GM19328 (cell line): ENCODE measurements at regions not wholly inside any gene's neighbourhood (a gene's known extent, or its start where the extent isn't known, plus 50 kb on each side); places are given as distances from the start of the nearest gene placed in this dataset.

Source experiments
- ATAC-seq: cut with Tn5 transposase; IDR thresholded peaks from one replicate; pipeline ENCODE4 v1.9.1; 2021; ENCODE audit warnings: mild to moderate bottlenecking, moderate library complexity; ENCODE audit not compliant: unreplicated experiment

DNA sequence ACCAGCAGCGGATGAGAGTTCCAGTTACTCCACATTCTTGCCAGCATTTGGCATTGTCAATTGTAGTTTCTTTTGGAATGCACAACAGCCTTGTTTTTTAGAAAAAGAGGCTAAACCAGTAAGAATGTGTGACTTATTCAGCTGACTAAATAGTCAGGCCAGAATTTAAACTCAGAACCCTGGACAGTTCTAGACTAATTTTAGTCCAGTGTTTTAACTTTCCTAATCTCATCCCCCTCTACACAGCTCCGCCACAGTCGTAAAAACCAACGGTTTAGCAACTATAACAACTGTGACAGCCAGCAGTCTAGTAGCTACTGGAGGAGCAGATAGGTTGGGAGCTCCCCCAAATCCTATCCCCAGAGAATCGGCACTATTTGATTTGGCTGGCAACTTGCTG lies 103.7 kb downstream of the FOXD1 start:
- no peak for ATAC-seq

DNA sequence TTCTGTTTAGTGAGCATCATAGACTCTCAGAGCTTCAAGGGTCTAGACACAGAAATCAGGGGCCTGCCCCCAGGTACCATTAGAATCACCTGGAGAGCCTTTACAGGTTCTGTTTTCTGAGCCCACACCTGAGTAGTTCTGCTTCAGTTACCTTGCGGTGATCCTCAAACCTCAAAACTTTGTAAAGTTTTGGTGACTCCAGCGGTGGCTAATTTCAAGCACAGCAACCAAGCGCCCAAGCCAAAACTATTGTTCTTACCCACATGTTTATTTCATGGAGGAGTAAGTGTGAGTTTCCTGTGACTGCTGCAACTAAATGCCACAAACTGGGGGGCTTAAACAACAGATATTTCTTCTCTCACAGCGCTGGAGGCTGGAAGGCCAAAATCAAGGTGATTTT lies 108.9 kb downstream of the FOXD1 start:
- ATAC-seq, result no peak

DNA sequence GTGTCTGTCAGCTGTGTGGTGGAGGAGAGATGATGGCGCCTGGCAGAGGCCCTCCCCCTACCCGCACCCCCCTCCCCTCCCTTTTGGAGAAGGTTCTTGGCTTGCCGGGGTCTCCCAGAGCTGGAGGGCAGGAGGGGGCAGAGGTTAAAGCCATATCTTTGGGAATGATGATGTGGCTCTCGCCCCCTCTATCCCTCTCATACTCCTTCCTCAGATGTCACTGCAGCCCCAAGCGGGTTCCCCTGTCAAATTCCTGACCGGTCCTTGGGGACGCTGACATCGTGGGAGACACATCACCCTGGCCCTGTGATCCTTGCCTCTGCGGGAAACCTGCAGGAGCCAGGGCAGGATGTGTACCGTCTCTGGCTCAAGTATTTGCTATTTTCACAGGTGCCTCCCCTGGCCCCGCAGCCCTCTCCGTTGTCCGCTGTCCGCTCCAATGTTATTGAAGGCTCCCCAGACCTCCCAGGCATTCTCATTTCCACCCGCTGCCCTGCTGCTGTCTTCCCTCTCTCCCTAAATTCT lies 109.5 kb downstream of the FOXD1 start:
- ATAC-seq, result no peak

DNA sequence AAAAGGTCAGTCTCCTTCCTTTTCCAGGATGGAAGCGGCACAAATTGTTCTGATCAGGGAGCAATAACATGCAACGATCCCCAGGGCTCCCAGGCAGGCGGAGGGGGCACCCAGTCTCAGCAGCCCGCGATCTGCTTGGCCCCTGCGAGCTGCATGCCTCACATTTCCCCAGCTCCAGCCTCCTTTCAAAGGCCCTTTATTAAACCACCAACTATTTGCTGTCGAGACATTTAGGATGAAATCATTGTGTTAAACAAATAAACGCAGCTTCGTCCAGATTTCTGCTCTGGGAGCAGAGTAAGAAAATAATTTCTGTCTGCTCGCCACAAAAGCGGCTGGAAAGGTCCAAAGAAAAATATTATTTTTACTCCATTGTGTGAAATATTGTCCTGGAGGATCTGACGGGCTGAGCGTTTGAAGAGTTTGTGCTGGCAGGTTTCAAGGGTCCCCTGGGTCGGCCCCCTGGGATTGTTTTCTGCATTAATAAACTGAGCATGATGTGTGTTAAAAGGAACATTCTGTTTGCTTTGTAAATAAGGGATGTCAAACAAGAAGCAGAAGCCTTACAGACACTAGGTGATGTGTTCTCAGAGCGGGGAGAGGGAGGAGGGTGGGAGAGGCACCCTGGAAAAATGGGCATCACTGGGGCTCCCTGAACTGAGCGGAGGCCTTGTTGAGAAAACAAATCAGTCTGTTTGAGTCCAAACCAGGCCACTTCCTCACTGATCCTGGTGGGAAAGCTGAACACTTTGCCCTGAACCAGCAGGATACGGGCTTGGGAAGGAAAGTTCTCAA lies 110.1 kb downstream of the FOXD1 start:
- no peak for ATAC-seq

DNA sequence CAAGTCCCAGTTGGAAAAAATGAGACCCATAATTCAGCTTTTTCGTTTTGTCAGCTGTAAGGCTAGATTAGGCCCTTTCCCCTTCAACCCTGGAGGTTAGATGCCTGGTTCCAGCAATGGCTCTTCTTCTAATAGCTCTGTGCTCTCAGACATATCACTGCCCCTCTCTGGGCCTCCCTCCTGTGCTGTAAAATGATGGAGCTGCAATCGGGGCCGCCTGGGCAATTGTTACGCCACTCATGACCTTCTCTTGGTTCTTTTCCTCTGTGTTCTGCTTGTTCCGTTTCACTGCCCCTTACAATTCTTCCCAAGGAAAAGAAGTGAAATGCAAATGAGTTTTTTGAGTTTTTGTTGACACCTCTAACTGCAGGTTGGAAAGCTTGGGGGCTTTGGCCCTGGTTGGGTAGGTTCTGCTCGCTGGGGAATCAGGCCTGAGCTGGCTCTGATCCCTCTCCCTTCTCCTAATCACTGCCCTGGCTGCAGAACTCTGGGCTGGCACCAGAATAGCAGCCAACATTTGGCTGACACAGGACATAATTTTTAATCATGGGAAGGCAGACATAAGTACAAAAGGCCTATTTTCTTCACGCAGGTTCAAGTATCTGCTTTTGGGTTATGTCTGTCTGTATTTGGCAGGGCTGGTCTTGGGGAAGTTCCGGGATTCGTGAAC lies 110.9 kb downstream of the FOXD1 start:
- no peak for ATAC-seq

DNA sequence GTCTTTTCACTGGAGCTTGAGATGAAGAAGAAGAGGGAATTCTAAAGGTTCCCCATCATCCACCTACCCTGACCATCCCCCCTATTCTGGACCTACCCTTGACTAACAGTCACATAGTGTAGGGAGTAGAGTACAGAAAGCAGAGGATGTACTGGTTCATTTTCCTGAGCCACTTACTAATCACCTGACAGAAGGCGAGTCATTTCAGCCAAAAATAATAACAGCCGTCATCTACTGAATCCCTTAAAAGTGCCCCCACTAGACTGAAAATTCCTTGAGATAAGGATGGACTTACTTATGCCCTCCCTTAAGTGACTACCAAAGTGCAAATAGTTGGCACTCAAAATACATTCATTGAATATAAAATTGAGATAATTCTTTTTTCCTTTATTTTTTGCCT lies 112.2 kb downstream of the FOXD1 start:
- no peak for ATAC-seq

DNA sequence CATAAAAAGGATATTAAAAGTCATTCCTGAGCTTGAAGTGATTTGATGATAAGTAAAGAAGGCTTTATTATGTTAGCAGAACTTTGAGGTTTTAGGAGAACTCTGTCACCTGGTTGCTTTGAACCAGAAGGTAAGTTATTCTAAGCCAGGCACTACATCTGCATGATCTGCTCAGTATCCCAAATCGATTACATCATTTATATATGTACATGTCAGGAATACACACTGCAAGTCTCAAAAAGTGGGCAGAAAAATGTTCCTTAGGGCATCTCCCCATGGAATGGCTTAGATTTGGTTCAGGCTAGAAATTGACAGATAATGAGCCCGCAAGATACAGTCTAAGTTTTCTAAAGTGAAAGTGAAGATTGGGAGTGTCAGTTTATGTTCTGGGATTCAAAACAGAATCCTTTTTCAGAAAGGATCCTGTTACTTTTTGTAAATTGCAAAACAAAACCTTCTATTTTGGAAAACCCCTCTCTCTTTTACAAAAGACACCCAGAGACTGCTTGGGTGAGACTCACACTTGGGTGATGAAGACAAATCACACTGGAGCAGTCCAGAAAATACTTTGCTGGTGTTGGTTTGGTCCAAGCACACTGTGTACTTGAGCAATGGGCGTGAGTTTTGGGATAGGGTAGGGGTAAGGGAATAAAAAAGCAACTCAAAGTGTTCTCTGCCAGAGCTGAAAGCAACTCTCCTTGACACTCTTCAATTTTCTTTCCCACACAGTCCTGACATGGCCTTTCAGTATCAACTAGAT lies 114.5 kb downstream of the FOXD1 start:
- no peak for ATAC-seq

DNA sequence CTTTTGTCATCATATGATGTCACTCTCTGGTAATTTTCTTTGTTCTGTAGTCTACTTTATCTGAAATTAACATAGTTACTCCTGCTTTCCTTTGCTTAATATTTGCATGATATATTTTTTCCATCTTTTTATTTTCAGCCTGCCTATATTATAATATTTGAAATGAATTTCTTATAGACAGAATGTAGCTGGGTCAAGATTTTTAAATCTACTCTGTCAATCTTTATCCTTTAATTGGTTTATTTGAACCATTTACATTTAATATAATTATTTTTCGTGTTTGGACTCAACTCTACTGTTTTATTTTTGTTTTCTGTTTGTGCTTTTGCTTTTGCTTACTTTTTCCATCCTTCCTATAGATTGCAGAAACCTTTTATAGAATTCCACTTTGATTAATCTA lies 118.0 kb downstream of the FOXD1 start:
- no peak for ATAC-seq

DNA sequence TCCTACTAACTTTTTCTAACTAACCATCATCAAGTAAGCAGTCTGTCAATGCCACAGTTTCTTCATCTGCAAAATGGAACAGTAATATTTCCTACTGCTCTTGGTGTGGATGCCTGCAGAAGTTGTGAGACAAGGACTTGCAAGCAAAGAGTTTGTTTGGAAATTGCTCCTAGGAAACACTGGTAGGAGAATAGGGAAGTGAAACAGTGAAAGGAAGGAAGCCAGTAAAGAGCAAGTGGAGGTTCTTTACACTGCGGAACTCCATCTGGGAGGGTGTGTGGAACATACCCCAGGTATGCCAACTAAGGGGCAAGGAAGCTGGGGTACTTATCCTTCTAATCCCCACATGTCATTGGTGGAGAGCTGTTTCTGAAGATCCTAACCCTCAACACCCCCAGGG lies 119.9 kb downstream of the FOXD1 start:
- ATAC-seq, result no peak

DNA sequence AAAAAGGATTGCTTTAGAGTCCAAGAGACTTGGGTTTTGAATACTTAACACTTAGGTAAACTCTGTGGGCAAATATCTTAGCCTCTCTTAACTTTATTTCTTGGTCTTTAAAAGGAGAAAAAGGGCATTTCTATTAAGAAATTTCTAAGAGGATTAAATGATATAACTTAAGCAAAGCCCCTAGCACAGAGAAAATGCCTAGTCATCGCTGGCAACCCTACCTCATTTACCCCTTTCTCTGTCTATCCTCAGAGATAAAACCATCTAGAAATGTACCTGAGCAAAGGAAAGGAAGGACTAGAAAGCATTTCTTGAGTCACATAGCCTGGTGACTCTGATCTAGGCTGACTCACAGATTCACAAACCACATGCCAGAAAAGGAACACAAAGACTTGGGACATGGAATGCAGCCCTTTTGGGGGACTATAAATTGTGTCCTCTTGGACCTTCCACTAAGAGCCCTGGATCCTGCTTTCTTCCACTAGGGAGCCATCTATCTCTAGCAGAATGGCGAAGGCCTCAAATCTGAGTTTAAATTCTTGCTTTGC lies 120.6 kb downstream of the FOXD1 start:
- ATAC-seq, result no peak

DNA sequence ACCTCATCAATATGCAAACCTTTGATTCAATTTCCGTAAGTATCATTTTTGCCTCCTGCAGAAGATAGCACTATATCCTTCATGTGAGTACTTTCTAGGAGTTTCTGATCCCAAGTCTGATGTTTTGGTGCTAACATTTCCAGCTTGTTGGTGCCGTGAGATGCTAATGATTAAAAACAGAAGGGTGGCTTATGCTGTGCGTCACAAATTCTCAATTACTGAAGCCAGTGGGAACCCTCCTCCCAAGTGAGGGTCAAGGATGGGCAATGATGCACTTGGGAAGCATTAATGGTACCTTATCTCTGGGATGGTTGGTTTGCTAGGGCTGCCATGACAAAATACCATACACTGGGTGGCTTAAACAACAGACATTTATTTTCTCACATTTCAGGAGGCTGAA lies 123.0 kb downstream of the FOXD1 start:
- no peak for ATAC-seq

DNA sequence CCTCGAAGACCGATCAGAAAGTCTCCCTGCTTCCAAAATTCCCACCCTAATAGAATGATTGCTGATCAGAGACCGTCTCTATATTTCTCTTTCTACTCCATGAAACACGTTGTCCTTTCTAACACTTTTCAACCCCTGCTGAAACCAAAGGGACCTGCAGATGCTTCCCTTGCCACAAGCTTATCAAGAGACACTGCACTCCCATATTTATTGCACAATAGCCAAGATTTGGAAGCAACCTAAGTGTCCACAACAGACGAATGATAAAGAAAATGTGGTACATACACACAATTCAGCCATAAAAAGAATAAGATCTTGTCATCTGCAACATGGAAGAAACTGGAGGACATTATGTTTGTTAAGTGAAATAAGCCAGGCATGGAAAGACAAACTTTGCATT lies 125.1 kb downstream of the FOXD1 start:
- no peak for ATAC-seq

DNA sequence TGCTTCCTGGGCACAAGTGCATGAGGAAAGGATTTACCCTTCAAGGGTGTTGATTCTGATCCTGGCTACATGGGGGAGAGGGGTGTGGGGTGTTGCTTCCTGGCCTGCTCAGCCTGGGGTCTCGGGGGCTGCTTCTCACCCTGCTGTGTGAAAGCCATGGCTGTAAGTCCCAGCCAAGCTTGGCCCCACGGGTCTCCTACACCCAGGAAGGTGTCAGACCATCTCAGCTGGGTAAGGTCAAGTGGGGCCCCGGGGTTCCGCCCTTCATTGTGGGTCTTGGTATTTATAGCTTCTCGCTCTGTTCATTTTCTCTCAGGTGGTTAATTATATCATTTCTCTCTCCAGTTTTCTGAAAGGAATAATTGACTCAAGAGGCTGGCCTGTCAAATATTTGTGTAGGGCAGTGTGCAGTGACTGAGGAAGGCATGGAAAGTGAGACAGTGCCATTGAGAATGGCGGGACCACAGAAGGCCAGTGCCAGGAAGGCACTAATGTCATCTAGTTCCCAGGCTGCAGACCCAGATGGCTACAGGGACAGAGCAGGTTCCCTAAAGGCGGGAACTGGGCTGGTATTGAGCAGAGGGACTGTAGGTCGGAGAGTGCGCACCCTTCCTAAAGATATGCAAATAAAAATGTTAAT lies 126.0 kb downstream of the FOXD1 start:
- ATAC-seq, result no peak

DNA sequence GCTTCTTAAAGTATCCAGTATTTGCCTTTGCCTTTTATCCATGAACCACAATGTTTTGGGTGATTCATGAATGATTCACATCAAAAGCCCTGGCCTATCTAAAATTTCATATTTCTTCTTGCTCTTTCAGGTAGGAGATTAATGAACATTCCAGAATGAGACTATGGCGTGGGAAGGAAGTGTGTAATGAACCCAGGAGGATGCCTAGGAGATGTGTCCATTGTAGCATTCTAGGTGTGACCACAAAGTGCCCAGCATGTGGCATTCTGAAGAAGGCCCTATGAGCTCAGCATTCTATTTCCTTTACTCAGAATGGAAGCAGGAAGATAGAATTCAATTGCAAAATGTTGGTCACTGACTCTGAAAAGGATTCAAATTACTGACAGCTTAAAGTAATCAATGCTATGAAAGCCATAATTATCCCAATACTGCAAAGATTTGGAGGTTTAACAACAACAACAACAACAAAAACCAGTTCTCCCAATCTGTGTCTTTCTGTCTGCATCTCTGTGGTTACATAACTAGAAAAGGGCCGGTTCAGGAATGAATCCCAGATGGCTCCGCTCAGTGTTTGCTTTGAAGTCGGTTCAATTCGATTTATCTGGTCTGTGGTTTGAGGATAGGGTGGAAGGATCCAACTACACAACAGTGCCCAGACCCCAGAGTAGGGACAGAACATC lies 126.7 kb downstream of the FOXD1 start:
- no peak for ATAC-seq

DNA sequence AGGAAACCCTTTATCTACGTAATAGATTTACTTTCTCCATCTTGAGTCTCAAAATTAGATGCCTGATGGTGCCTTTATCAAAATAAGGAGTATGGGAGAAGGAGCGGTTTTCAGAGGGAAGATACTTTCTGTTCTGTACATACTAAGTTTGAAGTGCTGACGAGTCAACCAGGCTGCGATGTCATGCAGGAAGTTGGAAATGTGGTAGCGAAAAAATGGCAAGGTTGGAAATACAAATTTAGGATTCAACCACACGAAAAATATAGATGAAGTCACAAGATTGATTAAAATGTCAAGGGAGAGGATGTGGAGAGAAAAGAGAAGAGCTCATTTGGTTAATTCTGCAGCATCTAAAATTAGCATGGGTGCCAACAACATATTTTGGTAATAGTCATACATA lies 129.5 kb downstream of the FOXD1 start:
- ATAC-seq, result no peak

DNA sequence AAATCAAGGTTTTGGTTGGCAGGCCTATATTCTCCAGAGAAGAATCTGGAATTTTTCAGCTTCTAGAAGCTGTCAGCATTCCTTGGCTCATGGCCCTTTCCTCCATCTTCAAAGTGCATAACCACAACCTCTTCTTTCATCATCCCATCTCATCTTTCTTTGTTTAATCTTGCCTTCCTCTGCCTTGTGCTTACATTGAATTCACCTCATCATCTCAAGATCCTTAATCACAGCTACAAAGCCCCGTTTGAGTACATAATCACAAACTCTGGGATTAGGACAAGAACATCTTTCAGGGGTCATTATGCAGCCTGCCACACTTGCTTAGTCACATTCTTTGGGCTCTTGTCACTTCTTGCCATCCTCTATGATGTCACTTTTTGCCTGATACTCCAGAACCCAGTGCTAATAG lies 130.3 kb downstream of the FOXD1 start:
- no peak for ATAC-seq

DNA sequence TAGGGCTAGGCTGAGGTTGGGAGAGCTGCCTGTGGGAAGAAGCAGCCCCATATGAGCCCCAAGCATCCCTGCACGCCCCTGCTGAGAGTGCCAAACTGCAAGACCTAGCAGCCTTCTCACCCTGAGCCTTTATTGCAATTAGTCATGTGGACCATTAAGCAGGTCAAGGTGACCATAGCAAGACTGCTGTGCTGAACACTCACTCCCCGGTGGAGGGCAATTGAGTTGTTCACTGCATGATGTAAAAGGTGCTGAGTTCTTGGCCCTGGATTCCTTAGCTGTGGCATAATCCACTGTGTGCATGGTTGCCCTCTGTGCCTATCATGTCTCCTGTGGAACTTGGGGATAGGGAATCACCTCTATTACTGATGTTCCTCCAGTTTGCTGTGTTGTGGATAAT lies 131.1 kb downstream of the FOXD1 start:
- ATAC-seq, result no peak

DNA sequence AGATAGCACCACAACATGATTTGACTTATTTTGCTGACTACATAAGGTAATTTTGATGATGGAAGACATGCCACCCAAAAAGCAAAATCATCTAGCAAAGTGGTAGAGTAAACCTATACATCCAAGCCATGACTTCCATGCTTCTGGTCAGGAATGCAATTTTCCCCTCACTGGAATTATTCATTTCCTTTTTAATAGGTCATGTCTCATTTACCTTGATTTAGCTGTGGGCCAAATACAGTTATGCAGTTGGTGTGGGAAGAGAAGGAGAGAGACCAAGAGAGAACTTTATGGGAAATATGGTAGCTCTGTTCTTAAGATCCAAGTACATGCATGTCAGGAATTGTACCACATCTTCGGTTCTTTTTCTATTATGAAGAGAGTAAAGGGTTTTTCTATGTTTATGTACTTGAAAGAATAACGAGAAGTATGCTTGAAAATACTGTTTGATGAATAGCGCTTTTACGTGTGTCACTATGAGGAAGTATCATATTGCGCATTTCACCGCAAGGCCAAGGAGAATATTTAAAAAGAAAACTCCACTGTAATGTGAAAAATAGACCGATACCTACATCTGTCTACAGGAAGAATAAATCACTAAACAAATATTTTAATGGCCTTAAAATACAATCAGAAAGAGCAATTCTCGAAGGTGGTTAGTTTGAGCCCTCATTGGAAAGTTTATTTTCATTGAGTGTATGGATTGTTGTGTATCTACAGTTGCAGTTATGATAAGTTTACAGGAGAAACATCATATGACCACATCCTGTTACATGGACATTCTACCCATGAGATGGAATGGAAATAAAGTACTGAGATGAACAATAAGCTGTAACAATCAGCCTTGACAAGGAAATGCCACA lies 134.0 kb downstream of the FOXD1 start:
- no peak for ATAC-seq

DNA sequence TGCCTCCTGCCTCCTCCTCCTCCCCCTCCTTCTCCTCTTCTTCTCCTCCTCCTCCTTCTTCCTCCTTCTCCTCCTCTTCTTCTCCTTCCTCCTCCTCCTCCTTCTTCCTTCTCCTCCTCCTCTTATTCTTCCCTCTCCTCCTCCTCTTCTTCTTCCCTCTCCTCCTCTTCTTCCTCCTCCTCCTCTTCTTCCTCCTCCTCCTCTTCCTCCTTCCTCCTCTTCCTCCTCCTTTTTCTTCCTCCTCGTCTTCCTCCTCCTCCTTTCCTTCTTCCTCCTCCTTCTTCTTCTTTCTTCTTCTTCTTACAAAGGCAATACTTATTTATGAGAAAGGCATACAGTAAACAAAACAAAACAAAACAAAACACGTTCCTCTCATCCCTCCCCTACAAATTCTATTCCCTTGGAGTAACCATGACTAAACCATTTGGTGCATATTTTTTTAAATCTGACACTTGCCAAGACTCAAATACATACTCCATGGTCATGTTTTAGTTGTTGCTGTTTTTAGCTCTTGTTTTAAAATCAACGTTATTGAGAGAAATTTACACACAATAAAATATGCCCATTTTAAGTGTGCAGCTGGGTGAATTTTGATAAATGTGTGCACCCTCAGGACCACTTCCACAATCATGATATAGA lies 135.6 kb downstream of the FOXD1 start:
- ATAC-seq, result no peak
